Transverse colon (tissue), 4 donors: ENCODE measurements at regions not wholly inside any gene's neighbourhood (a gene's known extent, or its start where the extent isn't known, plus 50 kb on each side); places are given as distances from the start of the nearest gene placed in this dataset.

Experiments
- DNase-seq: peaks from one replicate; pipeline ENCODE4 v3.0.0-alpha.2; 2019
- H3K27ac ChIP-seq, 4 donors: fragments of 200-600 bp; sonication (generic); 2 replicates each; pipeline ENCODE4 v1.5.1; 2016 to 2018; ENCODE audit warnings: inconsistent platforms in 4 of 4
- H3K27me3 ChIP-seq: fragments of 200-600 bp; sonication (generic); 2 replicates; pipeline ENCODE4 v1.5.1; 2017; ENCODE audit warnings: inconsistent platforms
- H3K36me3 ChIP-seq, 4 donors: fragments of 200-600 bp; sonication (generic); 2 replicates each; pipeline ENCODE4 v1.5.1; 2017 to 2019; ENCODE audit warnings: inconsistent platforms in 4 of 4
- H3K4me1 ChIP-seq, 4 donors: fragments of 200-600 bp; sonication (generic); 2 replicates each; pipeline ENCODE4 v1.5.1; 2017 to 2020; ENCODE audit warnings: inconsistent platforms in 4 of 4
- H3K4me3 ChIP-seq, 4 donors: fragments of 200-600 bp; sonication (generic); 1 replicate in 1 of 4; 2 replicates in 3 of 4; pipeline versions ENCODE4 v1.5.1 to v1.6.1; 2017 to 2019; ENCODE audit warnings: inconsistent platforms in 4 of 4
- H3K9me3 ChIP-seq, 2 donors: fragments of 200-600 bp; sonication (generic); 2 replicates each; pipeline ENCODE4 v1.5.1; 2017 to 2019; ENCODE audit warnings: inconsistent platforms in 2 of 2
- CTCF ChIP-seq, 5 experiments: fragments of 200-600 bp in 3 of 5; fragments of 450-650 bp in 2 of 5; sonication (generic) in 3 of 5; IDR thresholded peaks; 1 replicate in 2 of 5; 2 replicates in 3 of 5; pipeline ENCODE4 v1.5.1; 2016 to 2017; ENCODE audit warnings: antibody characterized with exemption in 5 of 5, inconsistent platforms in 3 of 5, mild to moderate bottlenecking in 2 of 5, moderate library complexity in 1 of 5
- EP300 ChIP-seq: sonication (generic); formaldehyde crosslinking; IDR thresholded peaks from one replicate; pipeline ENCODE4 v1.6.1; 2017; ENCODE audit warnings: antibody characterized with exemption, low read depth
- POLR2A ChIP-seq: fragments of 450-650 bp; IDR thresholded peaks from one replicate; pipeline ENCODE4 v1.6.1; 2016; ENCODE audit warnings: antibody characterized with exemption, mild to moderate bottlenecking, moderate library complexity
- POLR2AphosphoS5 ChIP-seq, 3 donors: sonication (generic); formaldehyde crosslinking; IDR thresholded peaks; one replicate each; pipeline ENCODE4 v1.6.1; 2016; ENCODE audit warnings: antibody characterized with exemption in 3 of 3
- WGBS, 2 donors: methylation state at CpG; one replicate each; pipeline ENCODE4 v1.1.5; 2018; ENCODE audit warnings: low coverage in 1 of 2; 5-methylcytosine and 5-hydroxymethylcytosine counted together
- in situ Hi-C, 4 donors: fragments of 200-750 bp; cut with MboI; loops; one replicate each; pipeline versions ENCODE4 v1.15.0 to v1.15.1; 2017; ENCODE audit warnings: low sequenced_read_pairs in 3 of 4, low pct_ligation_motif_present in 1 of 4, low pct_unique_long_range_greater_than_20kb in 1 of 4
- intact Hi-C: fragments of 100-400 bp; cut with DNase I; formaldehyde crosslinking; loops from one replicate; pipeline ENCODE4 v1.15.1; 2023; ENCODE audit warnings: low total_unique reads

DNA sequence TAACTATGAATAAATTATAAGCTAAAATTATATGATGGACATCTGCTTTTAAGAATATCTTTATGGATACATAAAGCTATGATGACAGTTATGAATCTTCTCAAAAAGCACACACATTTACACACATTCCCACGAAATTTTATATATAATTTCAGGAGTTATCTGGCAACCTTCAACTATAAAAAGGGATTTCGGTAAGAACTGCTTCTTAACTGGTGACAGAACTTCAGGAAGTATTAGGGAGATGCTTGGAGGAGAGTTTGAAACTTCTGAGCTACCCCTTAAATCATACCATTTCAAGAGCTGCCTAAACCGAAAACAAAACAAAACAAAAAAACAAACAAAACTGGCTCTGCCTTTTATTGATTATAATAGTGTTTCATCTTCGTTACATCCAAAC is 399.4 kb downstream of the ZEB2 start:
- intact Hi-C loops (no loop called here), in situ Hi-C loops (no loop called here)
- Histone ChIP-seq H3K4me3 (no peak overlapping the region), H3K27ac (no peak overlapping the region), H3K27me3 (no peaks in the 10 kb centered on the region), H3K36me3 (no peaks in the 10 kb centered on the region), H3K4me1 (no peaks in the 10 kb centered on the region), H3K9me3 (no peaks in the 10 kb centered on the region)
- WGBS, 2 donors = 85 to 88% methylated on average over 4 of the region's 4 CpGs
- no peak for DNase-seq
- TF ChIP-seq POLR2AphosphoS5 (IDR thresholded peaks at IDR 0.05) (no peak), POLR2A (no peak), CTCF (IDR thresholded peaks at IDR 0.05) (no peak), EP300 (no peak)

DNA sequence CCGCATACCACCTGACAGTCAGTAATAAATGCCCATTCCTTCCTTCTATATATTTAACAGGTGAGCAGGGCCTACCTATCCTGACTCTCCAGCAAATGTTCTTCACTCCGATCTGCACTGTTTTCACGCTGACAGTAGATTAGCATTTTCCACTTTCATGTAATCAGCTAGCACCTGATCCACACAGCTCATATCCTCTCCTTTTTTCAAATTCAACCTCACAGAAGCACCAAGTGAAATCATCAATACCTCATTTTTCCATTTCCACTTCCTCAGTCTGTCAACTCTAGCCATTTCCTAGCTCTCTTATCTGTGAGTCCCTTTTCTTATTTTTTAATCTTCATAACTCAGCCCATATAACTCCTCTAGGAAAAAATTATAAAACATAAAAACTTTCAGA is 402.8 kb downstream of the ZEB2 start:
- no peak for DNase-seq
- H3K4me1 ChIP-seq = no peaks in the 10 kb centered on the region
- no peak overlapping the region for H3K4me3 ChIP-seq
- TF ChIP-seq POLR2A (no peak), EP300 (no peak), CTCF (IDR thresholded peaks at IDR 0.05) (no peak), POLR2AphosphoS5 (IDR thresholded peaks at IDR 0.05) (no peak)
- H3K27me3 ChIP-seq = no peaks in the 10 kb centered on the region
- no peaks in the 10 kb centered on the region for H3K9me3 ChIP-seq
- in situ Hi-C loops (no loop called here), intact Hi-C loops (no loop called here)
- 89 to 90% methylated on average over 3 of the region's 3 CpGs for WGBS, 2 donors
- H3K27ac ChIP-seq = no peak overlapping the region
- H3K36me3 ChIP-seq = no peaks in the 10 kb centered on the region

GRCh38 chr2:144115739-144116291 is 404.1 kb downstream of the ZEB2 start:
- in situ Hi-C loops (no loop called here), intact Hi-C loops (no loop called here)
- WGBS, 2 donors = 69 to 86% methylated on average over 1 of the region's 1 CpG

GRCh38 chr2:144114760-144115159 is 405.2 kb downstream of the ZEB2 start:
- intact Hi-C loops = no loop called here
- 90 to 100% methylated on average over 1 of the region's 1 CpG for WGBS, 2 donors
- DNase-seq = no peak

More at GRCh38 chr2:144115739-144116291, 404.1 kb downstream of the ZEB2 start:
- TF ChIP-seq POLR2A (no peak), POLR2AphosphoS5 (IDR thresholded peaks at IDR 0.05) (no peak), EP300 (no peak), CTCF (IDR thresholded peaks at IDR 0.05) (no peak)
- DNase-seq = no peak
- Histone ChIP-seq H3K9me3 (no peaks in the 10 kb centered on the region), H3K4me3 (no peak overlapping the region), H3K27ac (no peak overlapping the region), H3K36me3 (no peaks in the 10 kb centered on the region), H3K4me1 (no peaks in the 10 kb centered on the region), H3K27me3 (no peaks in the 10 kb centered on the region)

More at GRCh38 chr2:144114760-144115159, 405.2 kb downstream of the ZEB2 start:
- no peak overlapping the region for H3K4me3 ChIP-seq
- no peaks in the 10 kb centered on the region for H3K9me3 ChIP-seq
- in situ Hi-C loops = no loop called here
- H3K36me3 ChIP-seq = no peaks in the 10 kb centered on the region
- no peak overlapping the region for H3K27ac ChIP-seq
- no peaks in the 10 kb centered on the region for H3K4me1 ChIP-seq
- TF ChIP-seq POLR2AphosphoS5 (IDR thresholded peaks at IDR 0.05) (no peak), EP300 (no peak), CTCF (IDR thresholded peaks at IDR 0.05) (no peak), POLR2A (no peak)
- H3K27me3 ChIP-seq = no peaks in the 10 kb centered on the region
